ENCODE measurements at regions not wholly inside any gene's neighbourhood (a gene's known extent, or its start where the extent isn't known, plus 50 kb on each side); places are given as distances from the start of the nearest gene placed in this dataset.

GRCh38 chr2:176412136-176412535, 142.9 kb downstream of the MTX2 start:
- DNase-seq (ENCODE audit: extremely low spot score): no peak
- TF ChIP-seq FOXM1 (IDR thresholded peaks at IDR 0.05; ENCODE audit: borderline replicate concordance): no peak
- CTCF ChIA-PET: no interaction called here
- POLR2A ChIA-PET: no interaction called here

- ChIA-PET POLR2A (no interaction called here), CTCF (no interaction called here)
- no peak for DNase-seq (ENCODE audit: extremely low spot score)
- TF ChIP-seq, protein P1, sequence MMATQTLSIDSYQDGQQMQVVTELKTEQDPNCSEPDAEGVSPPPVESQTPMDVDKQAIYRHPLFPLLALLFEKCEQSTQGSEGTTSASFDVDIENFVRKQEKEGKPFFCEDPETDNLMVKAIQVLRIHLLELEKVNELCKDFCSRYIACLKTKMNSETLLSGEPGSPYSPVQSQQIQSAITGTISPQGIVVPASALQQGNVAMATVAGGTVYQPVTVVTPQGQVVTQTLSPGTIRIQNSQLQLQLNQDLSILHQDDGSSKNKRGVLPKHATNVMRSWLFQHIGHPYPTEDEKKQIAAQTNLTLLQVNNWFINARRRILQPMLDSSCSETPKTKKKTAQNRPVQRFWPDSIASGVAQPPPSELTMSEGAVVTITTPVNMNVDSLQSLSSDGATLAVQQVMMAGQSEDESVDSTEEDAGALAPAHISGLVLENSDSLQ (IDR thresholded peaks at IDR 0.05): no peak
- no peak for TF ChIP-seq ELF4 (IDR thresholded peaks at IDR 0.05)
- no peak for TF ChIP-seq FOXK2 (IDR thresholded peaks at IDR 0.05)
- TF ChIP-seq LEF1 (IDR thresholded peaks at IDR 0.05; ENCODE audit: borderline replicate concordance): no peak
- TF ChIP-seq L3MBTL2 (conservative IDR thresholded peaks at IDR 0.05): no peak
- no peak for TF ChIP-seq BHLHE40 (IDR thresholded peaks at IDR 0.05; ENCODE audit: borderline replicate concordance)
- no peak for TF ChIP-seq TARDBP (IDR thresholded peaks at IDR 0.05)
- TF ChIP-seq ZNF384 (IDR thresholded peaks at IDR 0.05): no peak
These were observed 144.5 kb downstream of the MTX2 start for GRCh38 chr2:176413786-176414185.

- POLR2A ChIA-PET: no interaction called here
- TF ChIP-seq HDGF (IDR thresholded peaks at IDR 0.05; ENCODE audit: borderline replicate concordance) (no peak), LEF1 (IDR thresholded peaks at IDR 0.05; ENCODE audit: borderline replicate concordance) (no peak), SP1 (IDR thresholded peaks at IDR 0.05) (no peak), SUZ12 (IDR thresholded peaks at IDR 0.05) (no peak), ARNT (IDR thresholded peaks at IDR 0.05) (no peak), BHLHE40 (IDR thresholded peaks at IDR 0.05; ENCODE audit: borderline replicate concordance) (no peak), TARDBP (IDR thresholded peaks at IDR 0.05) (no peak), ELF4 (IDR thresholded peaks at IDR 0.05) (no peak), L3MBTL2 (conservative IDR thresholded peaks at IDR 0.05) (no peak), FOXM1 (IDR thresholded peaks at IDR 0.05; ENCODE audit: borderline replicate concordance) (no peak), ZNF384 (IDR thresholded peaks at IDR 0.05) (no peak), FOXA1 (IDR thresholded peaks at IDR 0.05) (no peak), CTBP1 (IDR thresholded peaks at IDR 0.05; ENCODE audit: borderline replicate concordance) (no peak), NFRKB (IDR thresholded peaks at IDR 0.05) (no peak), FOXK2 (IDR thresholded peaks at IDR 0.05) (no peak)
- TF ChIP-seq, protein P1 (IDR thresholded peaks at IDR 0.05): no peak
- DNase-seq (ENCODE audit: extremely low spot score): no peak
- CTCF ChIA-PET: no interaction called here
These were observed 145.4 kb downstream of the MTX2 start for GRCh38 chr2:176414641-176415040.

DNA sequence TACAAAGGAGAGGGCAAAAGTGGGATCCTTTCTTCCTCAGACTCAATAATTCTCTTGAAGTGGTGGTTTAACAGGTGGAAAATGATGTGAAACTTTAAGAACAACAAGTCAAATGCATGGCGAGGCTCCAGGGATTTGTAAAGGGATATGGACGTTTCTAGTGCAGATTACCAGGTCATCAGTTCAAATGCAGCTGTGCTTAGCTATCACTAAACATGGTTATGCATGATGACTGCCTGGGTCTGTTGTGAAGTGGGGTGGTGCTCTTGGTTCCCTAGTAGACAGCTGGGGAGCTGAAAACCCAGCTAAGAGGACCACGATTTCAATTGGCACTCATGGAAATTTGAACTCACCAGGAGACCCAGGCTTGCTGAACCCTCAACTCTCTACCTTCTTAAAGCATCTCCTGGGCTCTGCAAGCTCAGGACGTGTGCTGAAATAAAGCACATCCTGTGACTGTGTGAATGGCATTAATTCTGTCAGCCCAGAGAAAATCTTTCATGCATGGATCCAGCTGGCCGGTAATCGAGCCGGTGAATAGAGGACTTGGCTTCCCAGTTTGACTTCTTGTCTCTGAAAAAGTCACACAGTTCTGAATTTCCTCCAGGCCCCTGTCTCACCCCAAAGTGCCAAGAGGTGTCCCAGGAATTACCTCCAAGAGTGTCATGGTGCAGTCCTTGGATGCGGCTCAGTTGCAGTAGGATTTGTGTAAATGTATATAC, 146.1 kb downstream of the MTX2 start:
- ChIA-PET CTCF (no interaction called here), POLR2A (no interaction called here)
- DNase-seq (ENCODE audit: extremely low spot score): no peak
- TF ChIP-seq TARDBP (IDR thresholded peaks at IDR 0.05): no peak
- TF ChIP-seq FOXA1 (IDR thresholded peaks at IDR 0.05): no peak
- TF ChIP-seq ZNF384 (IDR thresholded peaks at IDR 0.05): no peak
- no peak for TF ChIP-seq FOXM1 (IDR thresholded peaks at IDR 0.05; ENCODE audit: borderline replicate concordance)
- TF ChIP-seq, protein P1 (IDR thresholded peaks at IDR 0.05): no peak
- no peak for TF ChIP-seq ELF4 (IDR thresholded peaks at IDR 0.05)
- no peak for TF ChIP-seq LEF1 (IDR thresholded peaks at IDR 0.05; ENCODE audit: borderline replicate concordance)
- TF ChIP-seq CTBP1 (IDR thresholded peaks at IDR 0.05; ENCODE audit: borderline replicate concordance): no peak
- TF ChIP-seq SUZ12 (IDR thresholded peaks at IDR 0.05): no peak
- TF ChIP-seq HDGF (IDR thresholded peaks at IDR 0.05; ENCODE audit: borderline replicate concordance): no peak

GRCh38 chr2:176415937-176416499, 146.8 kb downstream of the MTX2 start:
- ChIA-PET CTCF (no interaction called here), POLR2A (no interaction called here)
- no peak for DNase-seq (ENCODE audit: extremely low spot score)
- TF ChIP-seq FOXK2 (IDR thresholded peaks at IDR 0.05) (no peak), FOXA1 (IDR thresholded peaks at IDR 0.05) (no peak), SUZ12 (IDR thresholded peaks at IDR 0.05) (no peak), ARNT (IDR thresholded peaks at IDR 0.05) (no peak), TARDBP (IDR thresholded peaks at IDR 0.05) (no peak), LEF1 (IDR thresholded peaks at IDR 0.05; ENCODE audit: borderline replicate concordance) (no peak)
- TF ChIP-seq, protein P1 (IDR thresholded peaks at IDR 0.05): no peak

GRCh38 chr2:176418768-176419167, 149.5 kb downstream of the MTX2 start:
- TF ChIP-seq FOXA1 (IDR thresholded peaks at IDR 0.05): no peak
- TF ChIP-seq LEF1 (IDR thresholded peaks at IDR 0.05; ENCODE audit: borderline replicate concordance): no peak
- TF ChIP-seq ELF4 (IDR thresholded peaks at IDR 0.05): no peak
- no peak for TF ChIP-seq FOXK2 (IDR thresholded peaks at IDR 0.05)
- no peak for TF ChIP-seq ARNT (IDR thresholded peaks at IDR 0.05)
- no peak for TF ChIP-seq NFRKB (IDR thresholded peaks at IDR 0.05)
- POLR2A ChIA-PET: no interaction called here
- CTCF ChIA-PET: no interaction called here
- DNase-seq (ENCODE audit: extremely low spot score): no peak

Data from HEK293T (cell line).